HG03457 (cell line): ENCODE measurements at regions not wholly inside any gene's neighbourhood (a gene's known extent, or its start where the extent isn't known, plus 50 kb on each side); places are given as distances from the start of the nearest gene placed in this dataset.
"Not testable (repeated sequence)": the region's sequence is repeated elsewhere in the genome, so short reads cannot be mapped to it uniquely, and the experiment has no call there.

Experiments used
- ATAC-seq: cut with Tn5 transposase; IDR thresholded peaks from one replicate; pipeline ENCODE4 v1.9.1; 2021; ENCODE audit warnings: moderate number of reproducible peaks; ENCODE audit not compliant: unreplicated experiment

DNA sequence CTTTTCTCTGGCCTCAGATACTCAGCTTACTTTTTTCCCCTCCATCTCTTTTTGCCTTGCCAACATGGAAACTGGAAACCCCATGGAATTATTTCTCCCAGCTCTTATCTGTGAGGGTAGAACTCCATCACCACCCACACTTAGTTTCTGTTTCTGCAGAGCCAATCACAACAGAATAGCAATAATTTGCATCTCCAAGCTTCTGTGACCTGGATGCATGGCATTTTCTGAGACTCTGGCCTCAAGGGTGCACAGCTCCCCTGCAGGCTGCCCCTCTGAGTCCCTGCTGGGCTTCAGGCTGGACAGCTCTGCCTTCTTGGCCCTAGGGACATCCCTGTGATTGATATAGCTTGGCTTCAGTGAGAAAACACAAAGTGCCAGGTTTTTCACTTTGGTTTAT, 316.5 kb upstream of the FZD8 start:
- not testable (repeated sequence) for ATAC-seq

DNA sequence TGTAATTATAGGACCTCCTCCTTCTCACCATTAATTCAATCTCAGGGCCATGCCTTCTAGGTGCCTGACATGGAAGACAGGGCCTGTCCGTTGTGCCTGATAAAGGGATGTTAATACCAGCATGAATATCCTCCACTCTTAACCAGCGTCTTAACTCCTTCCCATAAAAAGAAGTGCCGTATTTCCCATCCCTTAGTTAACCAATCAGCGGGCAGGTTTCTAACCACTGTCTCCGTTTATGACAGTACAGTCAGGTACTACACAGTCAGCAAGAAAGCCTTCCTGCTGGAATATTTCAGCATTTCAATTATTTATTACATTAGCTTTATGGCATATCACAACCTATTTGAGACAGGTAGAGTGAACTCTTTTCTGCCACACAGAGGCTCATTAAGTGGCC, 308.6 kb upstream of the FZD8 start:
- ATAC-seq = no peak

- no peak for ATAC-seq
These were observed 308.1 kb upstream of the FZD8 start for GRCh38 chr10:35950226-35950625.

- ATAC-seq = no peak
These were observed 307.7 kb upstream of the FZD8 start for GRCh38 chr10:35949811-35950211.

- no peak for ATAC-seq
These were observed 304.5 kb upstream of the FZD8 start for GRCh38 chr10:35946556-35946955.

DNA sequence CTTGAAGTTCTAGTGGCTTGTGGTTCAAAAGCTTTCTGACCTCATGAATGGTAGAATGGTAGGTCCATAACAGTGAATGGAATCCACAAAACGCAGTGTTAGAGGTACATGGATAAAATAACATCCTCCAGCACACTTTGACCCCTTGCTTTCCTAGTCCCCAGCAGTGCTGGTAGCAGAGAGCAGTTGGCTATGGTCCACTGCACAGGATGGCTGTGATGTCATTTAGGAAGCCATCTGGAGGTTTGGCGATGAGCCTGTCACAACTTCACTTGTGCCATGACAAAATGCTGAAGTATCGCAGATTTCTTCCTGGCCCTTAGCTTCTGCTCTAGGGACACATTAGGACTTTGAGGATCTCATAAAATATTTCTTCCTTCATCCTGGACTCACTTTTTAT, 300.0 kb upstream of the FZD8 start:
- ATAC-seq = no peak

DNA sequence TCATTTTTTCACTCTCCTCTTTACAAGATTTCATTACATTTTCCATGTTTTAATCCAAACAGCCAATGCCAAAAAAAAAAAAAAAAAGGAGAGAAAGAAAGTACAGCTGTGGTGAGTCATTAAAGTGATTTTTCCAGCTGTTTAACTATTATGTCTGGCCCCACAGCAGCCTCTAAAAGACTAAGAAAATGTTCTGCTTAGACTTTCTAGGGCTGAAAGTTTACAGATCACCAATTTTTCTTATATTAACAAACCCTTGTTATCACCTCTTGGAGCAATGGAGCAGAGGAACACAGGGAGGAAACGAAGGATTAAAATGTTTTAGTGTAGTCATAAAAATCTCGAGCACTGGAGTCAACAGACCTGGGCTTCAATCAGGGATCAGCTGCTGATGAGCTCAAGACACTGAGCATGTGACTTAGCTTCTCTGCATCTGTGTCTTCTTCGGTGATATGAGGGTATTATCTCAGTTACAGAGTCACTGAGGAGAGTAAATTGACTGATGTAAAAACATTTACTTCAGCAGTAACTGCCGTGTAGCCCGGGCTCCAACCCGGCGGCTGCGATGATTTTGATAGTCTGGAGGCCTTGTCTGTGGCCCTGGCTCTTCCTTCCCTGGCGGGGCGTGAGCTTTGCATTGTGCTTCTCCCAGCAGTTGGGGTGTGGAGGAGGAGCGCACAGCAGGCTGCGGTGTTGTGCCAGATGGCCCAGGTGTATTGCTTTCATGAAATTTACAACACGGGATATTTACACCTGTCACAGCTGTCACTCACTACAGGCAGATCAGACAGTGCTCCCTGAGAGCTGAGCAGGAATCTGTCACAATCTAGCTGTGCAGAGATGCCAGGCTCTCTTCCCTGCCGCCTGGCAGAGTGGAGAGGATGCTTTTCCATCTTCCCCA, 298.3 kb upstream of the FZD8 start:
- no peak for ATAC-seq

GRCh38 chr10:35938160-35938559, 296.1 kb upstream of the FZD8 start:
- no peak for ATAC-seq

DNA sequence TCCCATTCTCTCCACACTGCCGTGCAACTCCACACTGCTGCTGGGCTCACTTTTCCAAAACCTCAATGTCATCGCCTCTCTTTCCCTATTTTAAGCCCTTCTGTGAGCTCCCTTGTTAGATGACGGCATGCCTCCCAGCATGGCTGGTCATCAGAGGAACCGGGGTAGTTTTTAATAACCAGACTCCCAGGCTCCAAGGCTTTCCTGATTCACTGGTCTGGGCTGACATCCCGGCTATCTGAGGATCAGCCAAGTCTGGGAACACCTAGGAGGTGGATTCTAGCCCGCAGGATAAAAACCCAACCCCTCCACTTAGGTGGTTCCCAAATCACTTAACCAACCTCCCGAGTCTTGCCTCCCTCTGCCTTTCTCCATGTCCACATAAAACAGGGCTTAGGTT, 295.4 kb upstream of the FZD8 start:
- ATAC-seq = no peak

- no peak for ATAC-seq
These were observed 292.5 kb upstream of the FZD8 start for GRCh38 chr10:35934642-35934995.

GRCh38 chr10:35933940-35934641, 292.0 kb upstream of the FZD8 start:
- no peak for ATAC-seq

GRCh38 chr10:35933491-35933890, 291.4 kb upstream of the FZD8 start:
- no peak for ATAC-seq

GRCh38 chr10:35929962-35930361, 287.9 kb upstream of the FZD8 start:
- ATAC-seq = not testable (repeated sequence)

DNA sequence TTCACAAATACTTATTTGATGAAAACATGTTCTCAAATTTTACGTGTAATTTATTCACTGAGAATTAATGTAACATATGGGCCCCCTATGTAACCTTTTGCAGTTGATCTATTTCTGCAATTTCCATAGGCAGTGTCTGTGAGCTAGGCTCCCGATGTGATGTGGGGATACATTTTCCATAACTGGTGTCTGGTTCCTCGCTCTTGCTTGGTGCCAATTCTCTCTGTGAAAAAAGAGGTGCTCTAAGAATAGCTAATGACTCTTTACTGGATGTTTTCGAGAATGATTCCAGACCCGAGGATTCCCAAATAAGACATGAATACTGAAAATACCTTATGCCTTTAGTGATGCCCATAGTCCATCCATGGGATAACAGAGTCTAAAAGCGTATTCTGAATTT, 286.7 kb upstream of the FZD8 start:
- ATAC-seq = no peak

DNA sequence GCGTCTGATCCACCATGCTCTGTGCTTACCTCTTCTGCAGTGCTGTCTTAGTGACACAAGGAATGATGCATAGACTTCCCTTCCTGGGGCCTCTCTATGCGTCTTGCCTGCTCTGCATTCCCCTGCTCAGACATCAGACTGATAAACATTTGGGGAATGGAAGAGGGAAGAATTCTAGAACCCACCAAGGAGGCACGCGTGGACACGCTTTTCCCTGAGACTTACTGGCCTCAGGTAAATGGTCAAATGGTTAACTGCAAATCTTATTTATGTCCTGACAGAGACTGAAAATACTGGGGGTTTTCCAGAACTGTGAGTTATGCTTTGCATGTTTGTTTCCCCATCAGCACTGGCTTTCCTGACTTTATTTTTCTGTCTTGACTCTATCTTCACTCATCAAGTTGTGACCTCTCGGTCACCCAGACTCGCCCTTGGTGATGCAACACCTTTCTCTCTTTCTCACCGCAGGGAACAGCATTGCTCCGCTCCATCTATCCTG, 285.9 kb upstream of the FZD8 start:
- ATAC-seq = no peak

- ATAC-seq = no peak
These were observed 285.2 kb upstream of the FZD8 start for GRCh38 chr10:35927341-35927740.

DNA sequence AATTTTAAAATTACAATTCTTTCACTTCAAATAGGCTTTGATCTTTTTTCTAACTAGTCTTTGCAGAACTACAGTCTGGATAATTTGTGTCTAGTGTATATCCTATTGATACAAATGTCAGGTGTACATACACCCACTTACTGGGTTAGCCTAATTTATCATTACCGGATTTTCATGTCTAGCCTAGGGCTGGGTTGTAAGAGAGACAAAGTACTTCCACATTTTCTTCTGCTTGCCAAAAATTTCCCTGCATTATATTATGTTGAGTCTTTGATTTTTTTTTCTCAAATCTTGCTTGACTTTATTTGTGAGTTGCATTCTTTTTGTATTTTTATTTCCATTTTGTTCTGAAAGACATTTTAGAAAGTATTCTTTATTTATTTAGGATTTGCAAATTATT, 284.8 kb upstream of the FZD8 start:
- ATAC-seq = no peak

DNA sequence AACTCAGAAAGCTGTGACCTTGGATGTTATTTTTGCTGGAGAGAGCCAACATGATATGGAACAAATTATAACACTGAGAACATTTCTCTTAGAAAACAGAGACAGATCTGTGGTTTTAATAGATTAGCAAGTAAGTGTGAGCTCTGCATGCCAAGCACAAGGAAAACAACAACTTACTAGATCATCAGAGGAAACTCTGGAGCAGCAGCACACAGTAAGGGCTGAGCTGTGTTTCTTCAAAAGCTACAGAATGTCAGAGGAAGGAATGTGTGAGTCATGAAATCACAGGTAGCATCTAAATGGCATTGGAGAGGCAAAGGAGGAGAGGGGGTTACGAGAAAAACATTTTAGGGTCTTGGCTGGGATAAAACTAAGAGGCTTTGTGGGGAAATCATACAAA, 283.4 kb upstream of the FZD8 start:
- no peak for ATAC-seq

GRCh38 chr10:35924759-35925158, 282.7 kb upstream of the FZD8 start:
- no peak for ATAC-seq

- no peak for ATAC-seq
These were observed 280.9 kb upstream of the FZD8 start for GRCh38 chr10:35922876-35923600.

DNA sequence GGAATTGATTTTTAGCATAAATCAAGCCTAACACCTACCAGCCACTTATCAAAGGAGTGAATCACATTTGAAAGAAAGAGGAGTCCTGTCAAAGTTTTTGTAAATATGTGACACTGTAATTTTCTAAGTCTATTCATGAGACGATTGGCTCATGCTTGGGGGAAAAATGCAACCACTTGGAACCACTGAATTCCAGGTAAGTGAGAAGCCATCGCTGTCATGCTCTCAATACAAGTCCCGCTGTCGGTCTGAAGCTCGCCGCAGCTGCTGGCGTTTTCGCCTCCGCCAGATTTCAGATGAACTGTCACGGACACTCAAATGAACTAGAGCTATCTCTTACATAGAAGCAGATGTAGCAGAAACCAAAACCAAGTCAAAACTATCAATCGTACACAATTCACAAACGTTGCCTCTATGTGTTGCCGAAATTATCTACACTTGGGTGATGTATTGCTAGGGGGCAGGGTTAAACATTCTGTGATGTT, 279.8 kb upstream of the FZD8 start:
- no peak for ATAC-seq
